CD4-positive, CD25-positive, alpha-beta regulatory T cell (primary cell): ENCODE measurements at regions not wholly inside any gene's neighbourhood (a gene's known extent, or its start where the extent isn't known, plus 50 kb on each side); places are given as distances from the start of the nearest gene placed in this dataset.
"Not testable (repeated sequence)": the region's sequence is repeated elsewhere in the genome, so short reads cannot be mapped to it uniquely, and the experiment has no call there.

Experiments used
- ATAC-seq, 2 donors: fragments of 150-1000 bp; cut with Tn5 transposase; one replicate each; pipeline ENCODE4 v1.10.0; 2021; ENCODE audit warnings: low read depth in 2 of 2, moderate number of reproducible peaks in 2 of 2, moderate library complexity in 1 of 2
- DNase-seq, 3 donors: peaks; one replicate each; pipeline versions ENCODE4 v3.0.0 to v3.0.0-alpha.2; 2012 to 2022; ENCODE audit warnings: mixed read lengths in 1 of 3
- H3K27ac ChIP-seq: one replicate; pipeline ENCODE4 v1.7.0; 2013; ENCODE audit warnings: mild to moderate bottlenecking, low read length; ENCODE audit not compliant: insufficient read depth, poor library complexity, severe bottlenecking
- H3K27me3 ChIP-seq: one replicate; pipeline ENCODE4 v1.7.0; 2013; ENCODE audit warnings: low read length; ENCODE audit not compliant: control insufficient read depth, insufficient read depth
- H3K36me3 ChIP-seq: one replicate; pipeline ENCODE4 v1.7.0; 2013; ENCODE audit warnings: mild to moderate bottlenecking, low read length, moderate library complexity; ENCODE audit not compliant: control insufficient read depth, insufficient read depth
- H3K4me1 ChIP-seq: 2 replicates; pipeline ENCODE4 v1.7.0; 2013; ENCODE audit warnings: mild to moderate bottlenecking, low read length; ENCODE audit not compliant: insufficient read depth, control insufficient read depth, poor library complexity, severe bottlenecking
- H3K4me3 ChIP-seq: one replicate; pipeline ENCODE4 v1.7.0; 2013; ENCODE audit warnings: low read depth, mild to moderate bottlenecking, low read length, moderate library complexity
- H3K9me3 ChIP-seq, 2 experiments: 1 replicate in 1 of 2; 2 replicates in 1 of 2; pipeline ENCODE4 v1.7.0; 2013; ENCODE audit warnings: low read length in 2 of 2, mild to moderate bottlenecking in 1 of 2, moderate library complexity in 1 of 2; ENCODE audit not compliant: control insufficient read depth in 2 of 2
- H3K27ac Mint-ChIP-seq, 3 donors: one replicate each; pipeline ENCODE4 v1.8.0; 2020 to 2022; ENCODE audit warnings: mild to moderate bottlenecking in 3 of 3, mixed read lengths in 3 of 3, moderate library complexity in 2 of 3
- H3K27me3 Mint-ChIP-seq: one replicate; pipeline ENCODE4 v1.8.0; 2022; ENCODE audit warnings: mild to moderate bottlenecking, mixed read lengths
- H3K36me3 Mint-ChIP-seq: one replicate; pipeline ENCODE4 v1.8.0; 2020; ENCODE audit warnings: mixed read lengths
- H3K4me1 Mint-ChIP-seq, 4 donors: one replicate each; pipeline ENCODE4 v1.8.0; 2020 to 2022; ENCODE audit warnings: mixed read lengths in 4 of 4, mild to moderate bottlenecking in 1 of 4
- H3K4me3 Mint-ChIP-seq, 4 donors: one replicate each; pipeline ENCODE4 v1.8.0; 2020 to 2022; ENCODE audit warnings: mild to moderate bottlenecking in 4 of 4, mixed read lengths in 4 of 4, moderate library complexity in 3 of 4
- H3K9me3 Mint-ChIP-seq, 7 donors: one replicate each; pipeline ENCODE4 v1.8.0; 2020 to 2022; ENCODE audit warnings: mixed read lengths in 7 of 7, mild to moderate bottlenecking in 3 of 7, moderate library complexity in 2 of 7

DNA sequence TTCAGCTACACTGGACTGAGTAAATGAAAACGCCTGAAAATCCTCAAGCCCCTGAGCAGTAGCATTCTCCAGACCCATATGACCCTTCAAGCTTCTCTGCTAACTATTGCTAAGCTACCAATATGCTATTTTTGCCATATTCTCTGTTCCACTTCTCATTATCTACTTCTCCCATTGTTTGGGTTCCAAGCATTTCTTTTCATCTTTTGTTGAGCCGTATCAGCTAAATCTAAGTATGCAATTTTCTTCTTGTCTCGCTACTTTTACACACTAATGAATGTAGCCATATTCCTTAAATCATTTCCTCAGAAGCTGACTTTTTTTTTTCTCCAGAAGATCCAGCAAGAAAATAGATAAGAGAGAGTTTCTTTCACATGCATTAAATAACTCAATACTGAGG, 128.4 kb downstream of the AGTR2 start:
- no peaks in the 10 kb centered on the region for H3K4me1 ChIP-seq
- H3K9me3 ChIP-seq: no peaks in the 10 kb centered on the region
- Mint-ChIP-seq H3K36me3 (no peaks in the 10 kb centered on the region), H3K4me1 (no peaks in the 10 kb centered on the region), H3K27me3 (no peaks in the 10 kb centered on the region), H3K4me3 (no peak overlapping the region), H3K9me3 (peaks cover 0 to 17% (median 3%) of the 10 kb centered on the region in 7 donors), H3K27ac (no peak overlapping the region)
- H3K4me3 ChIP-seq: no peak overlapping the region
- H3K27me3 ChIP-seq: no peaks in the 10 kb centered on the region
- ATAC-seq (no peak), DNase-seq (no peak)
- no peaks in the 10 kb centered on the region for H3K36me3 ChIP-seq
- H3K27ac ChIP-seq: no peak overlapping the region

DNA sequence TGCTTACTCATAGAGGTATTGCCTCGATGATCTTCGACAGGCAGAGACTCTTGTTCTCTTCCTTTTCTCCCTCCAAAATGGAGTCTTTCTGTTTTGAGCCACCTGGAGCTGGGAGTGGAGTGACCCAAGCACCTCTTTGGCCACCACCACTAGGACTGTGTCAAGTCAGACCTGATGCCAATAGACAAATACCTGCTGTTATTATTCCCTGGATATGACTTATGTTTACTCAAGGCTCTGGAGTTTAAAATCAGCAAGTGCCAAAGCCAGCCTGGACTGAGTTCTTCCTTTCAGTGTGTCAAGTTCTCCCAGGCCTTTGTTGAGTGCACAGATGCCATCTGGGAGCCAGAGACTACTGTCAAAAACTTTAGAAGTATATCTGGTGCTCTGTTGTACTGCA, 130.2 kb upstream of the SLC6A14 start:
- H3K4me1 ChIP-seq: no peaks in the 10 kb centered on the region
- Mint-ChIP-seq H3K27ac (no peak overlapping the region), H3K36me3 (no peaks in the 10 kb centered on the region), H3K4me3 (no peak overlapping the region), H3K9me3 (peaks cover 0 to 8% (median 1%) of the 10 kb centered on the region in 7 donors), H3K27me3 (no peaks in the 10 kb centered on the region), H3K4me1 (no peaks in the 10 kb centered on the region)
- ATAC-seq (no peak), DNase-seq (no peak)
- no peak overlapping the region for H3K27ac ChIP-seq
- H3K9me3 ChIP-seq: no peaks in the 10 kb centered on the region
- no peaks in the 10 kb centered on the region for H3K27me3 ChIP-seq
- H3K36me3 ChIP-seq: no peaks in the 10 kb centered on the region
- H3K4me3 ChIP-seq: no peak overlapping the region

DNA sequence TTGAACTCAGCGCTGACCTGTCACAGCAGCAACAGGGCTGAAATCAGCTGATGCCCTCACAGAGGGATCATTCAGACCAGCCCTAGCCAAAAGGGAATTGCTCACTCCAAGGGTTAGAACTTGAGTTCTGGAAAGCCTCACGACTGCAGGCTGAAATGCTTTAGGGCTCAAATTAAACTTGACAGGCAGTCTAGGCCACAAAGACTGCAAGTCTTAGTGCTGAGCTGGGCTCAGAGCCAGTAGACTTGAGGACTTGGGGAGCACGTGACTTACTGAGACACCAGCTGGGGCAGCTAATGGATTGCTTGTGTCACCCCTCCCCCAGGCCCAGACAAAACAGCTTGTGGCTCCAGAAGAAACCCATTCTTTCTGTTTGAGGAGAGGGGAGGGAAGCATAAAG, 119.0 kb upstream of the SLC6A14 start:
- ATAC-seq (no peak), DNase-seq (no peak)
- Mint-ChIP-seq H3K9me3 (peaks cover 0 to 5% (median 2%) of the 10 kb centered on the region in 7 donors), H3K36me3 (no peaks in the 10 kb centered on the region), H3K4me1 (no peaks in the 10 kb centered on the region), H3K4me3 (no peak overlapping the region), H3K27me3 (no peaks in the 10 kb centered on the region), H3K27ac (no peak overlapping the region)
- no peaks in the 10 kb centered on the region for H3K9me3 ChIP-seq
- no peaks in the 10 kb centered on the region for H3K4me1 ChIP-seq
- H3K36me3 ChIP-seq: no peaks in the 10 kb centered on the region
- no peak overlapping the region for H3K4me3 ChIP-seq
- no peaks in the 10 kb centered on the region for H3K27me3 ChIP-seq
- no peak overlapping the region for H3K27ac ChIP-seq

DNA sequence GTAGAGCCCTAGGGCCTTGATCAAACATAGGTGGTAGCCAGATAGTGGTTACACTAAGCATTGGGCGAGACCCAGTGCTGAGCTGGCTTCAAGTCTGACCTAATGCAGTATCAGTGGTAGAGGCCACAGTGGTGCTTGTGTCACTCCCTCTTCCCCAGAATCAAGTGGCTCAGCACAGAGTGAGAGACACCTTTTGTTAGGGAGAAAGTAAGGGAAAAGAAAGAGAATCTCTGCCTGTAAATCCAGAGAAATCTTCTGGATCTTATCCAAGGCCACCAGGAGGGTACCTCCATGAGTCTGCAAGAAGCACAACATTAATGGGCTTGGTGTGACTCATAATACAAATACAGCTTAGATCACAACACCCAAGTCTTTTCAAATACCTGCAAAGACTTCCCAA, 117.7 kb upstream of the SLC6A14 start:
- no peaks in the 10 kb centered on the region for H3K27me3 Mint-ChIP-seq
- no peaks in the 10 kb centered on the region for H3K36me3 Mint-ChIP-seq
- H3K27ac ChIP-seq: no peak overlapping the region
- H3K4me1 ChIP-seq: no peaks in the 10 kb centered on the region
- ATAC-seq (no peak), DNase-seq (no peak)
- H3K27ac Mint-ChIP-seq: no peak overlapping the region
- H3K27me3 ChIP-seq: no peaks in the 10 kb centered on the region
- peaks cover 0 to 5% (median 2%) of the 10 kb centered on the region in 7 donors for H3K9me3 Mint-ChIP-seq
- no peaks in the 10 kb centered on the region for H3K4me1 Mint-ChIP-seq
- no peak overlapping the region for H3K4me3 Mint-ChIP-seq
- H3K4me3 ChIP-seq: no peak overlapping the region
- H3K9me3 ChIP-seq: no peaks in the 10 kb centered on the region
- no peaks in the 10 kb centered on the region for H3K36me3 ChIP-seq

DNA sequence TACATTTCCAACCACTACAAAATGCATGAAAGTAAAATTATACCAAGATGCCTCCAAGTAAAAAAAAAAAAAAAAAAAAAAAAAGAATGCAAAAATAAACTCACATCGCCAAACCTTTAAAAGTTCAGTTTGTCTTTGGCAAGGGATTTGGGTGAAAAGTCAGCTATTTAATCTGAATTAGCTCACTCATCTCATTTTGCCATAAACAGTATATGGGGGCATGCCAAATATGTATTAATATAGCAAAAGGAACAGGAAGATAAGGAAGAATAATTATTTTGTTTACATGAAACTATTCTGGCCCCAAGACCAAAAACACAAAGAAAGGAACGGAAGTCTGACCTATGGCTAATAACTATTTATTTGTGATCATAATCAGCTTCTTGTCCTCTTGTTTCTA, 114.7 kb upstream of the SLC6A14 start:
- H3K4me3 ChIP-seq: no peak overlapping the region
- ATAC-seq: no peak
- H3K4me1 ChIP-seq: no peaks in the 10 kb centered on the region
- no peak overlapping the region for H3K27ac ChIP-seq
- no peaks in the 10 kb centered on the region for H3K9me3 ChIP-seq
- no peaks in the 10 kb centered on the region for H3K27me3 ChIP-seq
- no peaks in the 10 kb centered on the region for H3K4me1 Mint-ChIP-seq
- H3K36me3 Mint-ChIP-seq: no peaks in the 10 kb centered on the region
- H3K36me3 ChIP-seq: no peaks in the 10 kb centered on the region
- peaks cover 0 to 5% (median 4%) of the 10 kb centered on the region in 7 donors for H3K9me3 Mint-ChIP-seq
- no peaks in the 10 kb centered on the region for H3K27me3 Mint-ChIP-seq
- DNase-seq: no peak
- no peak overlapping the region for H3K27ac Mint-ChIP-seq
- no peak overlapping the region for H3K4me3 Mint-ChIP-seq

DNA sequence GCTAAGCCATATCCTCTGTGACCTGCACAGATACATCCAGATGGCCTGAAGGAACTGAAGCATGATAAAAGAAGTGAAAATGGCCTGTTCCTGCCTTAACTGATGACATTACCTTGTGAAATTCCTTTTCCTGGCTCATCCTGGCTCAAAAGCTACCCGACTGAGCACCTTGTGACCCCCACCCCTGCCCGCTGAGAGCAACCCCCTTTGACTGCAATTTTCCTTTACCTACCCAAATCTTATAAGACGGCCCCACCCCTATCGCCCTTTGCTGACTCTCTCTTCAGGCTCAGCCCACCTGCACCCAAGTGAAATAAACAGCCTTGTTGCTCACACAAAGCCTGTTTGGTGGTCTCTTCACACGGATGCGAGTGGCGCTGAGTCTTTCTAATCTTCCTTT, 104.4 kb upstream of the SLC6A14 start:
- not testable (repeated sequence) for H3K27ac Mint-ChIP-seq, H3K4me1 Mint-ChIP-seq, DNase-seq, H3K9me3 ChIP-seq, H3K4me1 ChIP-seq, H3K36me3 ChIP-seq, ATAC-seq, H3K27ac ChIP-seq, H3K27me3 ChIP-seq, H3K4me3 Mint-ChIP-seq, H3K9me3 Mint-ChIP-seq, H3K36me3 Mint-ChIP-seq, H3K4me3 ChIP-seq, H3K27me3 Mint-ChIP-seq

DNA sequence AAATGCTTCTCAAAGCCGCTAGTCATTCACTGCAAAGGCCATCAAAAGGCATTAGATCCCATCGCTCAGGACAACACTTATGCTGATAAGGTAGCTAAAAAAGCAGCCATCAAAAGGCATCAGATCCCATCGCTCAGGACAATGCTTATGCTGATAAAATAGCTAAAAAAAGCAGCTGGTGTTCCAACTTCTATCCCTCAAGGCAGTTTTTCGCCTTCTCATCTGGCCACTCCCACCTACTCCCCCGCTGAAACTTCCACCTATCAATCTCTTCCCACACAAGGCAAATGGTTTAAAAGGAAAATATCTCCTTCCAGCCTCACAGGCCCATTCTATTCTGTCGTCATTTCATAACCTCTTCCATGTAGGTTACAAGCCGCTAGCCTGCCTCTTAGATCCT, 101.6 kb upstream of the SLC6A14 start:
- H3K9me3 Mint-ChIP-seq, H3K4me3 ChIP-seq, H3K4me1 ChIP-seq, H3K27me3 ChIP-seq, ATAC-seq, H3K27ac Mint-ChIP-seq, H3K27me3 Mint-ChIP-seq, H3K4me3 Mint-ChIP-seq, H3K9me3 ChIP-seq, H3K4me1 Mint-ChIP-seq, H3K36me3 ChIP-seq, H3K27ac ChIP-seq, DNase-seq, H3K36me3 Mint-ChIP-seq: not testable (repeated sequence)

DNA sequence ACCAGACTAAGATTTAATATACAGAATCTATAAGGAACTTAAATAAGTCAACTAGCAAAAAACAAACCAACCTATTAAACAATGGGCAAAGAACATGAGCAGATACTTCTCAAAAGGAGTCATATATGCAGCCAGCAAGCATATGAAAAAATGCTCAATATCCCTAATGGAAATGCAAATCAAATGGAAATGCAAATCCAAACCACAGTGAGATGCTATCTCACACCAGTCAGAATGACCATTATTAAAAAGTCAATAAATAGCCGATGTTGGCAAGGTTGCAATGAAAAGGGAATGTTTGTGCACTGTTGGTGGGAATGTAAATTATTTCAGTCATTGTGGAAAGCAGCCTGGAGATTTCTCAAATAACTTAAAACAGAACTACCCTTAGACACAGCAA, 97.0 kb upstream of the SLC6A14 start:
- Mint-ChIP-seq H3K4me1 (no peaks in the 10 kb centered on the region), H3K27me3 (no peaks in the 10 kb centered on the region), H3K9me3 (peaks cover 0 to 5% (median 0%) of the 10 kb centered on the region in 7 donors), H3K27ac (no peak overlapping the region), H3K36me3 (no peaks in the 10 kb centered on the region), H3K4me3 (no peak overlapping the region)
- Histone ChIP-seq H3K27ac (no peak overlapping the region), H3K4me3 (no peak overlapping the region), H3K4me1 (no peaks in the 10 kb centered on the region), H3K27me3 (no peaks in the 10 kb centered on the region), H3K9me3 (no peaks in the 10 kb centered on the region), H3K36me3 (no peaks in the 10 kb centered on the region)
- DNase-seq (no peak), ATAC-seq (no peak)
